Ishikawa (cell line): ENCODE measurements at regions not wholly inside any gene's neighbourhood (a gene's known extent, or its start where the extent isn't known, plus 50 kb on each side); places are given as distances from the start of the nearest gene placed in this dataset.

Experiments
- CEBPB ChIP-seq: IDR thresholded peaks from 2 replicates; pipeline ENCODE4 v1.6.1; 2012
- CREB1 ChIP-seq: IDR thresholded peaks from 2 replicates; pipeline ENCODE4 v1.6.1; 2012; ENCODE audit warnings: low read depth
- EGR1 ChIP-seq: IDR thresholded peaks from 2 replicates; pipeline ENCODE4 v1.6.1; 2012
- EP300 ChIP-seq: IDR thresholded peaks from 2 replicates; pipeline ENCODE4 v1.6.1; 2012; ENCODE audit warnings: borderline replicate concordance
- FOXM1 ChIP-seq: IDR thresholded peaks from 2 replicates; pipeline ENCODE4 v1.6.1; 2012; ENCODE audit warnings: low read depth, borderline replicate concordance
- MAX ChIP-seq: IDR thresholded peaks from 2 replicates; pipeline ENCODE4 v1.6.1; 2012
- NFIC ChIP-seq: IDR thresholded peaks from 2 replicates; pipeline ENCODE4 v1.6.1; 2012
- RAD21 ChIP-seq: IDR thresholded peaks from 2 replicates; pipeline ENCODE4 v1.6.1; 2012; ENCODE audit warnings: low read depth
- REST ChIP-seq: IDR thresholded peaks from 2 replicates; pipeline ENCODE4 v1.6.1; 2012; ENCODE audit warnings: low read depth, mild to moderate bottlenecking
- TAF1 ChIP-seq: IDR thresholded peaks from 2 replicates; pipeline ENCODE4 v1.6.1; 2012; ENCODE audit warnings: low read depth, mild to moderate bottlenecking
- TCF12 ChIP-seq: IDR thresholded peaks from 2 replicates; pipeline ENCODE4 v1.6.1; 2012; ENCODE audit warnings: low read depth
- TEAD4 ChIP-seq: IDR thresholded peaks from 2 replicates; pipeline ENCODE4 v1.6.1; 2012
- USF1 ChIP-seq: IDR thresholded peaks from 2 replicates; pipeline ENCODE4 v1.6.1; 2012
- YY1 ChIP-seq: IDR thresholded peaks from 2 replicates; pipeline ENCODE4 v1.6.1; 2012; ENCODE audit warnings: low read depth
- ZBTB7A ChIP-seq: IDR thresholded peaks from 2 replicates; pipeline ENCODE4 v1.6.1; 2012; ENCODE audit warnings: low read depth

- TF ChIP-seq USF1 (no peak), CEBPB (no peak), ZBTB7A (no peak), TCF12 (no peak), TAF1 (no peak), EP300 (no peak), YY1 (no peak), TEAD4 (no peak), FOXM1 (no peak), MAX (no peak), REST (no peak), EGR1 (no peak), NFIC (no peak), RAD21 (no peak), CREB1 (no peak)
Measured at GRCh38 chr13:22111152-22111783, 440.4 kb downstream of the FGF9 start.

- TF ChIP-seq TEAD4 (no peak), FOXM1 (no peak), NFIC (no peak), ZBTB7A (no peak), TAF1 (no peak), YY1 (no peak), USF1 (no peak), EP300 (no peak), MAX (no peak), CREB1 (no peak), CEBPB (no peak)
Measured at GRCh38 chr13:22111961-22112360, 441.1 kb downstream of the FGF9 start.

GRCh38 chr13:22112956-22113745, 442.3 kb downstream of the FGF9 start:
- TF ChIP-seq EP300 (peak; percentile 56; the same call in 1 of the 2 replicates), TEAD4 (peak; percentile 34; the same call in 1 of the 2 replicates), REST (no peak), RAD21 (no peak), TCF12 (0 out of 2 replicates have a peak, but pooled peaks have one; percentile 25), FOXM1 (peak; percentile 45; the same call in 1 of the 2 replicates)

DNA sequence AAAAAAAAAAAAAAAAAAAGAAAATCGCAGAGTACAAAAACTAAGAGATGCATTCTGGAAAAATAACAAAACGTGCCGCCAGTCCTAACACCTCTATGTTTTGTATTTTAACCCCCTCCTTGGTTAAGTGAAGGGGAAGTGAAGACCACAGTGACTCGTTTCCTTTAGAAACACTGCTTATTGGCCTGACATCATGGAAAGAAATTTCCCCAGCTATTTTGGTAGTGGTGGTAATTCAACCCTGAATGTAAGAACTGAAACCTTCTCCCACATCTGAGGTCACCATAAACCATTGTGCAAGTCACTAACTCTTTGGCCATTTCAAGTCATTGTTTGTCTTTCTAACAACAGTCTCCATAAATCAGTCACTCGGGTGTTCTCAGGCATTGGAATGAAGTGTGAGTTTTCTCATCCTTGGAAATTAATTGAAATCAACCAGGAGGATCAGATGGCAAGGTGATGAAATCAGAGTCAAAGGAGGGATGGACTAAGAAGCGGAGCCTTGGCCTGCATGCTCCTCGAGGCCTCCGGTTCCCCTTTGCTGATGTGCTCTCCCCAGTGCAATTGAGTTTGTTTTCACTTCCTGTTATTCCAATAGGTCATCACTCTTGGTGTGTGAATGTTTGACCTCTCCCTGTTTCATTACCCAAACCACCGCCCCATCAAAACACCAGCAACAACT, 443.9 kb downstream of the FGF9 start:
- TF ChIP-seq MAX = peak; percentile 74
- TF ChIP-seq ZBTB7A = no peak
- TF ChIP-seq RAD21 = no peak
- TF ChIP-seq CREB1 = no peak
- TF ChIP-seq TAF1 = no peak
- TF ChIP-seq YY1 = no peak
- peak; percentile 47; the same call in 1 of the 2 replicates for TF ChIP-seq TEAD4
- peak; percentile 68; the same call in 1 of the 2 replicates for TF ChIP-seq TCF12
- no peak for TF ChIP-seq EGR1
- no peak for TF ChIP-seq USF1
- TF ChIP-seq NFIC = peak; percentile 34; the same call in 1 of the 2 replicates
- no peak for TF ChIP-seq REST
- peak; percentile 78 for TF ChIP-seq CEBPB
- TF ChIP-seq EP300 = peak; percentile 58; the same call in 1 of the 2 replicates
- no peak for TF ChIP-seq FOXM1
